ENCODE measurements at regions not wholly inside any gene's neighbourhood (a gene's known extent, or its start where the extent isn't known, plus 50 kb on each side); places are given as distances from the start of the nearest gene placed in this dataset.
"Not testable (repeated sequence)": the region's sequence is repeated elsewhere in the genome, so short reads cannot be mapped to it uniquely, and the experiment has no call there.

- Histone ChIP-seq H3K27ac (ENCODE audit: low read length) (no peak overlapping the region), H3F3A (ENCODE audit: insufficient read depth, low read length, poor library complexity, severe bottlenecking) (no peaks in the 10 kb centered on the region), H3K36me3 (ENCODE audit: insufficient read depth, low read length) (no peaks in the 10 kb centered on the region), H3K9ac (ENCODE audit: low read length) (no peak overlapping the region), H4K20me1 (ENCODE audit: insufficient read depth) (no peaks in the 10 kb centered on the region), H3K4me2 (ENCODE audit: low read length) (no peak overlapping the region), H2AFZ (ENCODE audit: low read depth, low read length) (no peak overlapping the region), H3K4me3 (ENCODE audit: low read length) (no peak overlapping the region), H3K9me2 (ENCODE audit: insufficient read depth, low read length) (no peaks in the 10 kb centered on the region), H3K79me2 (replicated peaks; ENCODE audit: insufficient read depth, low read length) (no peaks in the 10 kb centered on the region), H3K9me3 (ENCODE audit: low read length) (no peaks in the 10 kb centered on the region), H3K27me3 (ENCODE audit: insufficient read depth, low read depth, low read length) (no peaks in the 10 kb centered on the region)
- TF ChIP-seq EZH2 (IDR thresholded peaks at IDR 0.05; ENCODE audit: borderline replicate concordance, insufficient read depth, low read length, poor library complexity, severe bottlenecking) = no peak
- TF ChIP-seq EP300 (conservative IDR thresholded peaks at IDR 0.05; ENCODE audit: poor library complexity, severe bottlenecking) = no peak
- TF ChIP-seq CTCF (IDR thresholded peaks at IDR 0.05; ENCODE audit: poor library complexity, severe bottlenecking) = no peak
- TF ChIP-seq SMC3 (conservative IDR thresholded peaks at IDR 0.05; ENCODE audit: poor library complexity) = no peak
- TF ChIP-seq, protein P1, sequence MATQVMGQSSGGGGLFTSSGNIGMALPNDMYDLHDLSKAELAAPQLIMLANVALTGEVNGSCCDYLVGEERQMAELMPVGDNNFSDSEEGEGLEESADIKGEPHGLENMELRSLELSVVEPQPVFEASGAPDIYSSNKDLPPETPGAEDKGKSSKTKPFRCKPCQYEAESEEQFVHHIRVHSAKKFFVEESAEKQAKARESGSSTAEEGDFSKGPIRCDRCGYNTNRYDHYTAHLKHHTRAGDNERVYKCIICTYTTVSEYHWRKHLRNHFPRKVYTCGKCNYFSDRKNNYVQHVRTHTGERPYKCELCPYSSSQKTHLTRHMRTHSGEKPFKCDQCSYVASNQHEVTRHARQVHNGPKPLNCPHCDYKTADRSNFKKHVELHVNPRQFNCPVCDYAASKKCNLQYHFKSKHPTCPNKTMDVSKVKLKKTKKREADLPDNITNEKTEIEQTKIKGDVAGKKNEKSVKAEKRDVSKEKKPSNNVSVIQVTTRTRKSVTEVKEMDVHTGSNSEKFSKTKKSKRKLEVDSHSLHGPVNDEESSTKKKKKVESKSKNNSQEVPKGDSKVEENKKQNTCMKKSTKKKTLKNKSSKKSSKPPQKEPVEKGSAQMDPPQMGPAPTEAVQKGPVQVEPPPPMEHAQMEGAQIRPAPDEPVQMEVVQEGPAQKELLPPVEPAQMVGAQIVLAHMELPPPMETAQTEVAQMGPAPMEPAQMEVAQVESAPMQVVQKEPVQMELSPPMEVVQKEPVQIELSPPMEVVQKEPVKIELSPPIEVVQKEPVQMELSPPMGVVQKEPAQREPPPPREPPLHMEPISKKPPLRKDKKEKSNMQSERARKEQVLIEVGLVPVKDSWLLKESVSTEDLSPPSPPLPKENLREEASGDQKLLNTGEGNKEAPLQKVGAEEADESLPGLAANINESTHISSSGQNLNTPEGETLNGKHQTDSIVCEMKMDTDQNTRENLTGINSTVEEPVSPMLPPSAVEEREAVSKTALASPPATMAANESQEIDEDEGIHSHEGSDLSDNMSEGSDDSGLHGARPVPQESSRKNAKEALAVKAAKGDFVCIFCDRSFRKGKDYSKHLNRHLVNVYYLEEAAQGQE (IDR thresholded peaks at IDR 0.05; ENCODE audit: borderline replicate concordance) = no peak
- TF ChIP-seq RAD21 (conservative IDR thresholded peaks at IDR 0.05) = no peak
- no peak for TF ChIP-seq MXI1 (conservative IDR thresholded peaks at IDR 0.05; ENCODE audit: poor library complexity, severe bottlenecking)
- no peak for TF ChIP-seq TAF1 (IDR thresholded peaks at IDR 0.05; ENCODE audit: low read depth)
- TF ChIP-seq POLR2AphosphoS5 (IDR thresholded peaks at IDR 0.05) = no peak
Observed at GRCh38 chr17:54353789-54354525, 531.2 kb downstream of the KIF2B start.

DNA sequence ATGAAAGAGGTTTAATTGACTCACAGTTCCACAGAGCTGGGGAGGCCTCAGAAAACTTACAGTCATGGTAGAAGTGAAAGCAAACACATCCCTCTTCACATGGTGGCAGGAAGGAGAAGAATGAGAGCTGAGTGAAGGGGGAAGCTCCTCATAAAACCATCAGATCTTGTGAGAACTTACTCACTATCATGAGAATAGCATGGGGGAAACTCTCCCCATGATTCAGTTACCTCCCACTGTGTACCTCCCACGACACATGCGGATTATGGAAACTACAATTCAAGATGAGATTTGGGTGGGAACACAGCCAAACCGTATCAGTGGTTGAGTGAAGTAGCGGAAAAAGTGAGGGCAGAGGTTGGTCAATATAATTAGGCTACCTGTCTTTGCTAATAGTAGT lies 538.3 kb downstream of the KIF2B start:
- H3K27me3 ChIP-seq (ENCODE audit: insufficient read depth, low read depth, low read length); H3K4me2 ChIP-seq (ENCODE audit: low read length); H3K9ac ChIP-seq (ENCODE audit: low read length); H3K79me2 ChIP-seq (replicated peaks; ENCODE audit: insufficient read depth, low read length); H2AFZ ChIP-seq (ENCODE audit: low read depth, low read length); H4K20me1 ChIP-seq (ENCODE audit: insufficient read depth); H3K9me3 ChIP-seq (ENCODE audit: low read length); H3K36me3 ChIP-seq (ENCODE audit: insufficient read depth, low read length); H3K4me3 ChIP-seq (ENCODE audit: low read length); H3K27ac ChIP-seq (ENCODE audit: low read length); H3K9me2 ChIP-seq (ENCODE audit: insufficient read depth, low read length); H3F3A ChIP-seq (ENCODE audit: insufficient read depth, low read length, poor library complexity, severe bottlenecking): not testable (repeated sequence)
